Natural killer cell (primary cell): ENCODE measurements at regions not wholly inside any gene's neighbourhood (a gene's known extent, or its start where the extent isn't known, plus 50 kb on each side); places are given as distances from the start of the nearest gene placed in this dataset.

Experiments used
- ATAC-seq, 3 donors: fragments of 150-1000 bp in 2 of 3; fragments of 200-7000 bp in 1 of 3; cut with Tn5 transposase; 1 replicate in 1 of 3; 2 replicates in 2 of 3; pipeline ENCODE4 v1.10.0; 2021; ENCODE audit warnings: mild to moderate bottlenecking in 2 of 3, moderate library complexity in 2 of 3
- DNase-seq, 2 donors: peaks; one replicate each; pipeline versions ENCODE4 v3.0.0 to v3.0.0-alpha.2; 2013 to 2021; ENCODE audit warnings: mixed read lengths in 1 of 2
- H3K27ac ChIP-seq: one replicate; pipeline ENCODE4 v1.5.1; 2013; ENCODE audit warnings: mild to moderate bottlenecking, low read length
- H3K27me3 ChIP-seq: one replicate; pipeline ENCODE4 v1.6.1; 2013; ENCODE audit warnings: low read length; ENCODE audit not compliant: control insufficient read depth, insufficient read depth
- H3K36me3 ChIP-seq: one replicate; pipeline ENCODE4 v1.6.1; 2013; ENCODE audit warnings: low read length; ENCODE audit not compliant: control insufficient read depth, insufficient read depth
- H3K4me1 ChIP-seq: one replicate; pipeline ENCODE4 v1.6.1; 2013; ENCODE audit warnings: low read length; ENCODE audit not compliant: control insufficient read depth, insufficient read depth
- H3K4me3 ChIP-seq: one replicate; pipeline ENCODE4 v1.5.1; 2013; ENCODE audit warnings: low read length
- H3K9me3 ChIP-seq: one replicate; pipeline ENCODE4 v1.6.1; 2013; ENCODE audit warnings: low read length; ENCODE audit not compliant: control insufficient read depth, insufficient read depth
- H3K27ac Mint-ChIP-seq, 2 donors: one replicate each; pipeline ENCODE4 v1.8.0; 2022; ENCODE audit warnings: mild to moderate bottlenecking in 2 of 2, mixed read lengths in 2 of 2, moderate library complexity in 1 of 2
- H3K27me3 Mint-ChIP-seq, 2 donors: one replicate each; pipeline ENCODE4 v1.8.0; 2022; ENCODE audit warnings: low read depth in 2 of 2, mixed read lengths in 2 of 2
- H3K36me3 Mint-ChIP-seq: one replicate; pipeline ENCODE4 v1.8.0; 2022; ENCODE audit warnings: mixed read lengths
- H3K4me1 Mint-ChIP-seq, 2 donors: one replicate each; pipeline ENCODE4 v1.8.0; 2022; ENCODE audit warnings: mixed read lengths in 2 of 2
- H3K4me3 Mint-ChIP-seq: one replicate; pipeline ENCODE4 v1.8.0; 2022; ENCODE audit warnings: mild to moderate bottlenecking, moderate library complexity, mixed read lengths
- H3K9me3 Mint-ChIP-seq, 2 donors: one replicate each; pipeline ENCODE4 v1.8.0; 2022; ENCODE audit warnings: mixed read lengths in 2 of 2
- WGBS: methylation state at CpG from one replicate; pipeline ENCODE4 v1.1.7; 2013; ENCODE audit warnings: missing lambda C conversion rate; ENCODE audit not compliant: insufficient coverage; 5-methylcytosine and 5-hydroxymethylcytosine counted together
- intact Hi-C: fragments of 100-400 bp; cut with micrococcal nuclease; formaldehyde crosslinking; loops from one replicate; pipeline ENCODE4 v1.14.2; 2022
- TF ChIP-seq, protein P1 (sequence below): fragments of 200-600 bp; IDR thresholded peaks from one replicate; pipeline ENCODE4 v1.8.0; 2022; ENCODE audit warnings: antibody characterized with exemption

DNA sequence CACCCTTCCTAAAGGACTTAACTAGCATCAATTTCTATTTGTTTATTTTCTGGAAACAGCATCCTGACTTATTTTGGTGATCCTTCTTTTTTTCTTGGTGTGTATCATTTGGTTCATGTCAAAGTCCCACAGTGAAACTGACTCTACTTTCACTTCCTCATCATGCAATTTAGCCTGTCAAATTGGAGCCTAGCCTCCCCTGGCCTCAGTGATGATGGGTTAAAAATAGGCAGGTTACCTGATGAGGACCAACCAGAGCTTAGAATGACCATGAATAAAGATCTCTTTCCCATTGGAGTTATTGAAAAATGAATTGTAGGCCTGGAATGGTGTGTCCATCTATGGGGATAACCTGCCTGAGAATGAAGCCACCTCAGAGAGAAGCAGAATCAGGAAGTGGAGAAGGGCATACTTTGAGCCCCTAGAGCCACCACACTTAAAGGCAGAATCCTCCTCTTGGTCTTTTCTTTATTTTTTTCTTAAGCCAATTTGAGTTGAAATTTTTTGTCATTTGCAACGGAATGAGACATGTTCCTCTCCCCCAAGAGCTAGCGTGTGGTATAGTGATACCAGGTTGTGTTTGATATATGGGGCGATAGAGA is 105.6 kb downstream of the BTBD3 start:
- Histone ChIP-seq H3K4me1 (no peaks in the 10 kb centered on the region), H3K4me3 (no peak overlapping the region), H3K36me3 (no peaks in the 10 kb centered on the region), H3K27me3 (no peaks in the 10 kb centered on the region), H3K27ac (no peak overlapping the region), H3K9me3 (no peaks in the 10 kb centered on the region)
- no peaks in the 10 kb centered on the region for H3K27me3 Mint-ChIP-seq
- no peaks in the 10 kb centered on the region for H3K36me3 Mint-ChIP-seq
- 55% methylated on average over 3 of the region's 3 CpGs for WGBS
- H3K4me1 Mint-ChIP-seq = no peaks in the 10 kb centered on the region
- no peak for ATAC-seq
- intact Hi-C loops = no loop called here
- no peak overlapping the region for H3K27ac Mint-ChIP-seq
- no peak for DNase-seq
- H3K4me3 Mint-ChIP-seq = no peak overlapping the region
- peaks cover 3 to 4% of the 10 kb centered on the region in 2 donors for H3K9me3 Mint-ChIP-seq
- TF ChIP-seq, protein P1, sequence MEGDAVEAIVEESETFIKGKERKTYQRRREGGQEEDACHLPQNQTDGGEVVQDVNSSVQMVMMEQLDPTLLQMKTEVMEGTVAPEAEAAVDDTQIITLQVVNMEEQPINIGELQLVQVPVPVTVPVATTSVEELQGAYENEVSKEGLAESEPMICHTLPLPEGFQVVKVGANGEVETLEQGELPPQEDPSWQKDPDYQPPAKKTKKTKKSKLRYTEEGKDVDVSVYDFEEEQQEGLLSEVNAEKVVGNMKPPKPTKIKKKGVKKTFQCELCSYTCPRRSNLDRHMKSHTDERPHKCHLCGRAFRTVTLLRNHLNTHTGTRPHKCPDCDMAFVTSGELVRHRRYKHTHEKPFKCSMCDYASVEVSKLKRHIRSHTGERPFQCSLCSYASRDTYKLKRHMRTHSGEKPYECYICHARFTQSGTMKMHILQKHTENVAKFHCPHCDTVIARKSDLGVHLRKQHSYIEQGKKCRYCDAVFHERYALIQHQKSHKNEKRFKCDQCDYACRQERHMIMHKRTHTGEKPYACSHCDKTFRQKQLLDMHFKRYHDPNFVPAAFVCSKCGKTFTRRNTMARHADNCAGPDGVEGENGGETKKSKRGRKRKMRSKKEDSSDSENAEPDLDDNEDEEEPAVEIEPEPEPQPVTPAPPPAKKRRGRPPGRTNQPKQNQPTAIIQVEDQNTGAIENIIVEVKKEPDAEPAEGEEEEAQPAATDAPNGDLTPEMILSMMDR = no peak

DNA sequence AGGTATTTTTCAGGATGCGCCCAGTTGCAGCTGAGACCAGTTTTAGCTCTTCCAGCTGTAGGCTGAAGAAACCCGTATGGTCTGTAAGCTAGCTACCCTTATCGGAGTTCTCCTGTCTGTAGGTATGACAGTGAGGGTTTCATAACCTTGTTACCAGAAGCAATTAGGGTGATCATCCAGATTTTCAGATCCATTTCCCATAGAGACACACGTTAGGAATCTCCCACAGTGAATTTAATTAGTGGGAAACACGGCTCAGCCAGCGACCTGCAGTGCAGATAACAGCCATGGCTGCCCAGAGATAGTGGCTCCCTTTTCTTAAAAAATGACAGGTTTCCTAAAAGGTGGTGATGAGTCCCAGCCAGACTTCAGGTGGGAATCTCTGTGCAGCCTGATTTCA is 111.1 kb downstream of the BTBD3 start:
- H3K27ac ChIP-seq = no peak overlapping the region
- Mint-ChIP-seq H3K9me3 (peaks cover 4 to 5% of the 10 kb centered on the region in 2 donors), H3K4me1 (no peaks in the 10 kb centered on the region), H3K27ac (no peak overlapping the region), H3K4me3 (no peak overlapping the region), H3K36me3 (no peaks in the 10 kb centered on the region), H3K27me3 (no peaks in the 10 kb centered on the region)
- no peak overlapping the region for H3K4me3 ChIP-seq
- intact Hi-C loops = loop anchor here (2.0 kb wide), 1 partner anchor 20 kb away; no protein-coding TSS in a partner anchor
- TF ChIP-seq, protein P1 = no peak
- no peaks in the 10 kb centered on the region for H3K9me3 ChIP-seq
- 91% methylated on average over 6 of the region's 6 CpGs for WGBS
- ATAC-seq (no peak), DNase-seq (no peak)
- H3K4me1 ChIP-seq = no peaks in the 10 kb centered on the region
- H3K36me3 ChIP-seq = no peaks in the 10 kb centered on the region
- H3K27me3 ChIP-seq = no peaks in the 10 kb centered on the region

DNA sequence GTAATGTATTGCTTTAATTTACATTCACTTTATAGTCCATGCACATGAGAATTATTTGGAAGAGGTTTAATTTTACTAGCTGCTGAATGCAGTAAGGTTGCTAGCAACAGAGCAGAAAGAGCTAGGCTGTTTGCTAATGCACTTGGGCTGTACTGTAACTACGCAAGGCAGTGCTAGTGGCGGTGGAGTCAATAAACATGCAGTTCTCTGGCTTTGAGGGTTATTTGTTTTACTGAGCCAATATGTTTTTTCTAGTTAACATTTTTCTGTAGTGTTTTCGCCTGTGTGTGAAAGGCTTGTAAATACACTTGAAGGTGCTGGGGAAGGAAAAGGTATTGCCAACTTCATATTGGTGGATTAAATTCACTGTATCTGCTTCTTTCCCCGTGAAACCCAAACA is 112.8 kb downstream of the BTBD3 start:
- no peak overlapping the region for H3K27ac Mint-ChIP-seq
- no peaks in the 10 kb centered on the region for H3K9me3 ChIP-seq
- intact Hi-C loops = no loop called here

More for the DNA sequence above, 112.8 kb downstream of the BTBD3 start:
- Mint-ChIP-seq H3K4me3 (no peak overlapping the region), H3K4me1 (no peaks in the 10 kb centered on the region), H3K36me3 (no peaks in the 10 kb centered on the region), H3K27me3 (no peaks in the 10 kb centered on the region), H3K9me3 (peaks cover 3 to 4% of the 10 kb centered on the region in 2 donors)
- H3K27ac ChIP-seq = no peak overlapping the region
- no peak overlapping the region for H3K4me3 ChIP-seq
- H3K4me1 ChIP-seq = no peaks in the 10 kb centered on the region
- TF ChIP-seq, protein P1 = no peak
- 97% methylated on average over 4 of the region's 4 CpGs for WGBS
- H3K36me3 ChIP-seq = no peaks in the 10 kb centered on the region
- no peak for ATAC-seq
- H3K27me3 ChIP-seq = no peaks in the 10 kb centered on the region
- no peak for DNase-seq
